ENCODE measurements at regions not wholly inside any gene's neighbourhood (a gene's known extent, or its start where the extent isn't known, plus 50 kb on each side); places are given as distances from the start of the nearest gene placed in this dataset.
"Not testable (repeated sequence)": the region's sequence is repeated elsewhere in the genome, so short reads cannot be mapped to it uniquely, and the experiment has no call there.

DNA sequence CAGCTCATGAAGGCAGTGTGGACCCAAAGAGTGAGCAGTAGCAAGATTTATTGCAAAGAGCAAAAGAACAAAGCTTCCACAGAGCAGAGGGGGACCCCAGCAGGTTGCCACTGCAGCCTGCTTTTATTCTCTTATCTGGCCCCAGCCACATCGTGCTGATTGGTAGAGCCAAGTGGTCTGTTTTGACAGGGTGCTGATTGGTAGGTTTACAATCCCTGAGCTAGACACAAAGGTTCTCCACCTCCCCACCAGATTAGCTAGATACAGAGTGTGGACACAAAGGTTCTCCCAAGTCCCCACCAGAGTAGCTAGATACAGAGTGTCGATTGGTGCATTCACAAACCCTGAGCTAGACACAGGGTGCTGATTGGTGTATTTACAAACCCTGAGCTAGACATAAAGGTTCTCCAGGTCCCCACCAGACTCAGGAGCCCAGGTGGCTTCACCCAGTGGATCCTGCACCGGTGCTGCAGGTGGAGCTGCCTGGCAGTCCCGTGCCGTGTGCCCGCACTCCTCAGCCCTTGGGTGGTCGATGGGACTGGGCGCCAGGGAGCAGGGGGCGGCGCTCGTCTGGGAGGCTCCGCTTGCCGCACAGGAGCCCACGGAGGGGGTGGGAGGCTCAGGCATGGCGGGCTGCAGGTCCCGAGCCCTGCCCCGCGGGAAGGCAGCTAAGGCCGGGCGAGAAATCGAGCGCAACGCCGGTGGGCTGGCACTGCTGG is 80.9 kb upstream of the BCHE start:
- BruUV-seq (replicated peaks); H3K36me3 ChIP-seq (ENCODE audit: control insufficient read depth, insufficient read depth, low read length); H4K20me1 ChIP-seq (replicated peaks; ENCODE audit: control insufficient read depth, insufficient read depth, low read length); CTCF ChIA-PET (ENCODE audit: low intra/inter-chr PET ratio); H3K4me1 ChIP-seq (replicated peaks in 1 of 2; ENCODE audit: control insufficient read depth in 2 of 2, insufficient read depth in 2 of 2, low read length in 2 of 2); in situ Hi-C loops (cut with MboI); H3K27me3 ChIP-seq (ENCODE audit: control insufficient read depth in 2 of 2, insufficient read depth in 2 of 2, low read length in 2 of 2); H3K9me3 ChIP-seq (replicated peaks; ENCODE audit: control insufficient read depth, insufficient read depth, low read depth, low read length); H3K9me1 ChIP-seq (ENCODE audit: control insufficient read depth, insufficient read depth, low read length); TF ChIP-seq ATF1 (CRISPR knock-in tag; IDR thresholded peaks at IDR 0.05): not testable (repeated sequence)
- FAIRE-seq (peak; percentile 82), ATAC-seq (peak; percentile 37), DNase-seq (ENCODE audit: extremely low read depth in 1 of 4, low spot score in 3 of 4) (peak in 1 of 4 experiments; percentile 82)
- Histone ChIP-seq H3K79me2 (ENCODE audit: control insufficient read depth, insufficient read depth, low read length) (peaks cover 67% of the 10 kb centered on the region), H3K9ac (ENCODE audit: insufficient read depth in 1 of 2, low read depth in 2 of 2, low read length in 2 of 2) (peak overlapping the region; percentile 85 to 91; a peak in 3 of 4 replicates), H3K4me2 (ENCODE audit: insufficient read depth, low read length) (peak overlapping the region; percentile 86), H3K4me3 (peak overlapping the region; percentile 65), H3K27ac (ENCODE audit: extremely low read depth, low read depth, low read length) (peak overlapping the region; percentile 83; the same call in 2 of the 3 replicates), H2AFZ (ENCODE audit: low read depth, low read length) (peak overlapping the region; percentile 89)
- WGBS (ENCODE audit: insufficient coverage, low coverage, missing lambda C conversion rate): 2% methylated on average over 10 of the region's 24 CpGs
- intact Hi-C loops (cut with micrococcal nuclease): loop anchor here (5.0 kb wide), 1 partner anchor 1814 kb away; the partner anchor contains the start of gene PDCD10
- POLR2A ChIA-PET: interaction anchor here (1.4 to 1.5 kb wide), 2 partner anchors 10 to 28 kb away, joined by 3 to 4 read pairs; no protein-coding TSS in a partner anchor
- TF ChIP-seq, protein P1, sequence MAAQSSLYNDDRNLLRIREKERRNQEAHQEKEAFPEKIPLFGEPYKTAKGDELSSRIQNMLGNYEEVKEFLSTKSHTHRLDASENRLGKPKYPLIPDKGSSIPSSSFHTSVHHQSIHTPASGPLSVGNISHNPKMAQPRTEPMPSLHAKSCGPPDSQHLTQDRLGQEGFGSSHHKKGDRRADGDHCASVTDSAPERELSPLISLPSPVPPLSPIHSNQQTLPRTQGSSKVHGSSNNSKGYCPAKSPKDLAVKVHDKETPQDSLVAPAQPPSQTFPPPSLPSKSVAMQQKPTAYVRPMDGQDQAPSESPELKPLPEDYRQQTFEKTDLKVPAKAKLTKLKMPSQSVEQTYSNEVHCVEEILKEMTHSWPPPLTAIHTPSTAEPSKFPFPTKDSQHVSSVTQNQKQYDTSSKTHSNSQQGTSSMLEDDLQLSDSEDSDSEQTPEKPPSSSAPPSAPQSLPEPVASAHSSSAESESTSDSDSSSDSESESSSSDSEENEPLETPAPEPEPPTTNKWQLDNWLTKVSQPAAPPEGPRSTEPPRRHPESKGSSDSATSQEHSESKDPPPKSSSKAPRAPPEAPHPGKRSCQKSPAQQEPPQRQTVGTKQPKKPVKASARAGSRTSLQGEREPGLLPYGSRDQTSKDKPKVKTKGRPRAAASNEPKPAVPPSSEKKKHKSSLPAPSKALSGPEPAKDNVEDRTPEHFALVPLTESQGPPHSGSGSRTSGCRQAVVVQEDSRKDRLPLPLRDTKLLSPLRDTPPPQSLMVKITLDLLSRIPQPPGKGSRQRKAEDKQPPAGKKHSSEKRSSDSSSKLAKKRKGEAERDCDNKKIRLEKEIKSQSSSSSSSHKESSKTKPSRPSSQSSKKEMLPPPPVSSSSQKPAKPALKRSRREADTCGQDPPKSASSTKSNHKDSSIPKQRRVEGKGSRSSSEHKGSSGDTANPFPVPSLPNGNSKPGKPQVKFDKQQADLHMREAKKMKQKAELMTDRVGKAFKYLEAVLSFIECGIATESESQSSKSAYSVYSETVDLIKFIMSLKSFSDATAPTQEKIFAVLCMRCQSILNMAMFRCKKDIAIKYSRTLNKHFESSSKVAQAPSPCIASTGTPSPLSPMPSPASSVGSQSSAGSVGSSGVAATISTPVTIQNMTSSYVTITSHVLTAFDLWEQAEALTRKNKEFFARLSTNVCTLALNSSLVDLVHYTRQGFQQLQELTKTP (IDR thresholded peaks at IDR 0.05; ENCODE audit: low read depth in 1 of 2, partially characterized antibody in 2 of 2): peak in 1 of 2 experiments; percentile 9
- TF ChIP-seq GATA2 (CRISPR knock-in tag; IDR thresholded peaks at IDR 0.05) (peak; percentile 76), FOS (IDR thresholded peaks at IDR 0.05; ENCODE audit: extremely low read depth, insufficient read length) (peak; percentile 63), SOX6 (IDR thresholded peaks at IDR 0.05) (peak; percentile 81), TCF3 (CRISPR knock-in tag; IDR thresholded peaks at IDR 0.05) (0 out of 2 replicates have a peak, but pooled peaks have one; percentile 11), POLR2H (tag; IDR thresholded peaks at IDR 0.05; ENCODE audit: low read depth) (peak; percentile 83), ATF1 (tag; IDR thresholded peaks at IDR 0.05) (0 out of 2 replicates have a peak, but pooled peaks have one; percentile 14), POLR2B (IDR thresholded peaks at IDR 0.05; ENCODE audit: low read depth, partially characterized antibody) (peak; percentile 65), TBP (optimal IDR thresholded peaks at IDR 0.05; ENCODE audit: low read depth, low read length) (peak; percentile 3)
- TF ChIP-seq, protein P2, sequence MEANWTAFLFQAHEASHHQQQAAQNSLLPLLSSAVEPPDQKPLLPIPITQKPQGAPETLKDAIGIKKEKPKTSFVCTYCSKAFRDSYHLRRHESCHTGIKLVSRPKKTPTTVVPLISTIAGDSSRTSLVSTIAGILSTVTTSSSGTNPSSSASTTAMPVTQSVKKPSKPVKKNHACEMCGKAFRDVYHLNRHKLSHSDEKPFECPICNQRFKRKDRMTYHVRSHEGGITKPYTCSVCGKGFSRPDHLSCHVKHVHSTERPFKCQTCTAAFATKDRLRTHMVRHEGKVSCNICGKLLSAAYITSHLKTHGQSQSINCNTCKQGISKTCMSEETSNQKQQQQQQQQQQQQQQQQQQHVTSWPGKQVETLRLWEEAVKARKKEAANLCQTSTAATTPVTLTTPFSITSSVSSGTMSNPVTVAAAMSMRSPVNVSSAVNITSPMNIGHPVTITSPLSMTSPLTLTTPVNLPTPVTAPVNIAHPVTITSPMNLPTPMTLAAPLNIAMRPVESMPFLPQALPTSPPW (CRISPR knock-in tag; IDR thresholded peaks at IDR 0.05): 0 out of 2 replicates have a peak, but pooled peaks have one; percentile 17
- TF ChIP-seq, protein P3, sequence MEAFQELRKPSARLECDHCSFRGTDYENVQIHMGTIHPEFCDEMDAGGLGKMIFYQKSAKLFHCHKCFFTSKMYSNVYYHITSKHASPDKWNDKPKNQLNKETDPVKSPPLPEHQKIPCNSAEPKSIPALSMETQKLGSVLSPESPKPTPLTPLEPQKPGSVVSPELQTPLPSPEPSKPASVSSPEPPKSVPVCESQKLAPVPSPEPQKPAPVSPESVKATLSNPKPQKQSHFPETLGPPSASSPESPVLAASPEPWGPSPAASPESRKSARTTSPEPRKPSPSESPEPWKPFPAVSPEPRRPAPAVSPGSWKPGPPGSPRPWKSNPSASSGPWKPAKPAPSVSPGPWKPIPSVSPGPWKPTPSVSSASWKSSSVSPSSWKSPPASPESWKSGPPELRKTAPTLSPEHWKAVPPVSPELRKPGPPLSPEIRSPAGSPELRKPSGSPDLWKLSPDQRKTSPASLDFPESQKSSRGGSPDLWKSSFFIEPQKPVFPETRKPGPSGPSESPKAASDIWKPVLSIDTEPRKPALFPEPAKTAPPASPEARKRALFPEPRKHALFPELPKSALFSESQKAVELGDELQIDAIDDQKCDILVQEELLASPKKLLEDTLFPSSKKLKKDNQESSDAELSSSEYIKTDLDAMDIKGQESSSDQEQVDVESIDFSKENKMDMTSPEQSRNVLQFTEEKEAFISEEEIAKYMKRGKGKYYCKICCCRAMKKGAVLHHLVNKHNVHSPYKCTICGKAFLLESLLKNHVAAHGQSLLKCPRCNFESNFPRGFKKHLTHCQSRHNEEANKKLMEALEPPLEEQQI (IDR thresholded peaks at IDR 0.05): peak; percentile 71; the same call in 1 of the 2 replicates
- TF ChIP-seq, protein P4, sequence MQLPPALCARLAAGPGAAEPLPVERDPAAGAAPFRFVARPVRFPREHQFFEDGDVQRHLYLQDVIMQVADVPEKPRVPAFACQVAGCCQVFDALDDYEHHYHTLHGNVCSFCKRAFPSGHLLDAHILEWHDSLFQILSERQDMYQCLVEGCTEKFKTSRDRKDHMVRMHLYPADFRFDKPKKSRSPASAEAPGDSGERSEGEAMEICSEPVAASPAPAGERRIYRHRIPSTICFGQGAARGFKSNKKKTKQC (CRISPR knock-in tag; IDR thresholded peaks at IDR 0.05): 0 out of 2 replicates have a peak, but pooled peaks have one; percentile 0

Measured in K562 (cell line).